Immature natural killer cell (primary cell): ENCODE measurements at regions not wholly inside any gene's neighbourhood (a gene's known extent, or its start where the extent isn't known, plus 50 kb on each side); places are given as distances from the start of the nearest gene placed in this dataset.

Source experiments
- DNase-seq, 3 donors: peaks; one replicate each; pipeline ENCODE4 v3.0.0; 2022; ENCODE audit warnings: mixed read lengths in 1 of 3
- H3K27ac Mint-ChIP-seq, 6 donors: one replicate each; pipeline ENCODE4 v1.8.0; 2020; ENCODE audit warnings: mixed read lengths in 6 of 6, mild to moderate bottlenecking in 5 of 6, inconsistent platforms in 4 of 6, moderate library complexity in 3 of 6
- H3K27me3 Mint-ChIP-seq, 3 donors: one replicate each; pipeline ENCODE4 v1.8.0; 2020 to 2021; ENCODE audit warnings: low read depth in 3 of 3, mild to moderate bottlenecking in 3 of 3, mixed read lengths in 3 of 3, moderate library complexity in 3 of 3, inconsistent platforms in 1 of 3
- H3K36me3 Mint-ChIP-seq, 3 donors: one replicate each; pipeline ENCODE4 v1.8.0; 2020; ENCODE audit warnings: mixed read lengths in 3 of 3, inconsistent platforms in 2 of 3, mild to moderate bottlenecking in 2 of 3
- H3K4me1 Mint-ChIP-seq, 2 donors: one replicate each; pipeline ENCODE4 v1.8.0; 2020; ENCODE audit warnings: inconsistent platforms in 2 of 2, mild to moderate bottlenecking in 2 of 2, mixed read lengths in 2 of 2, moderate library complexity in 1 of 2
- H3K4me3 Mint-ChIP-seq, 5 donors: one replicate each; pipeline ENCODE4 v1.8.0; 2020; ENCODE audit warnings: mild to moderate bottlenecking in 5 of 5, mixed read lengths in 5 of 5, inconsistent platforms in 3 of 5, moderate library complexity in 3 of 5
- H3K9me3 Mint-ChIP-seq, 6 donors: one replicate each; pipeline ENCODE4 v1.8.0; 2020; ENCODE audit warnings: mild to moderate bottlenecking in 6 of 6, mixed read lengths in 6 of 6, inconsistent platforms in 4 of 6, moderate library complexity in 3 of 6

DNA sequence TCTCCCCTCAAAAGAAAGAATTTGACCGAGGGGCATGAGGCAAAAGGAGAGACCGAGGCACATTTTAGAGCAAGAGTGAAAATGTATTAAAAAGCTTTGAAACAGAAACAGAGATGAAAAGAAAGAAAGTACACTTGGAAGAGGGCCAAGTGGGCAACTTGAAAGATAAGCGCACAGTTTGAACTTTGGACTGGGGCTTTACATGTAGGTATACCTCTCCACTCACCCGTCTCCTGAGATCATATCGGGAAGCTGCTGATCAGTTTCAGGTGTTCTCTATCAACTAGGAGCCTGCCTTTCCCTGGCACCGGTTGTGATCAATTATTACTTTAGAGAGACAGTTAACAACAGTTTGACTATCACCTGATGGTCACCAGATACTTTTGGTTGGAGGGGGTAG, 2666.5 kb downstream of the ARAP2 start:
- no peak overlapping the region for H3K4me3 Mint-ChIP-seq
- H3K36me3 Mint-ChIP-seq: no peaks in the 10 kb centered on the region
- no peak overlapping the region for H3K27ac Mint-ChIP-seq
- H3K4me1 Mint-ChIP-seq: no peaks in the 10 kb centered on the region
- H3K9me3 Mint-ChIP-seq: peaks cover 0 to 60% (median 37%) of the 10 kb centered on the region in 6 donors
- no peaks in the 10 kb centered on the region for H3K27me3 Mint-ChIP-seq
- no peak for DNase-seq

DNA sequence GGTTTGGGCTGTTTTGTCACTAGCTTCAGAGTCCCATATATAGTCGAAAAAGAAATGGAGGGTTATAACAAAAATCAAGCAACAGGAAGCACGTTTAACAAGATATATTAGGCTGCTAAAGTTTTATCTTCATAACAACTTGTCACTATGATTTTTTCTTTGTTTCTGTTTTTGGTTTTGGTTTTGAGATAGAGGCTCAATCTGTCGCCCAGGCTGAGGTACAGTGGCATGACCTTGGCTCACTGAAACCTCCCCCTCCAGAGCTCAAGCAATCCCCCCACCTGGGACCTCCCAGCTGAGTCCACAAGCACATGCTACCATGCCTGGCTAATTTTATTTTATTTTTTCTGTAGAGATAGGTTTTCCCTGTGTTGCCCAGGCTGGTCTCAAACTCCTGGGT, 2664.4 kb downstream of the ARAP2 start:
- H3K27ac Mint-ChIP-seq: no peak overlapping the region
- no peaks in the 10 kb centered on the region for H3K36me3 Mint-ChIP-seq
- H3K27me3 Mint-ChIP-seq: no peaks in the 10 kb centered on the region
- no peak overlapping the region for H3K4me3 Mint-ChIP-seq
- no peak for DNase-seq
- no peaks in the 10 kb centered on the region for H3K4me1 Mint-ChIP-seq
- H3K9me3 Mint-ChIP-seq: peaks cover 3 to 55% (median 32%) of the 10 kb centered on the region in 6 donors

DNA sequence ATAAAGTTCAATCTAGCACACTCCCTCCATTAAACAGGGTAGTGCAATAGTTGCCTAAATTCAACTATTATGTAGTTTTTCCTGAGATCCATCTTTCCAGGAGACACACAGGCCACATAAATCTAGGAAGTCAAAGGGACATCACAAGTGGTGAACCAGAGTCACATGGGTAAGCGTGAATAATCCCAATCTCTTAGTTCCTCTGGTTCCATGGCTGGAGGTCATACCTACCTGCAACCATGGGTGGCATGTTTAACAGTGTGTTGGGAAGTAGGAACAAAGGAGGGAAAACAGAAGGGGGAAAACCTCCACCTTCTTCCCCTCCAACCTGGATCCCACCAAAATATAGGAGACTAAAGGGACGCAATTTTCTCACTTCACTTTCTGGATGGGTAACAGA, 2651.6 kb downstream of the ARAP2 start:
- no peak for DNase-seq
- H3K9me3 Mint-ChIP-seq: peaks cover 13 to 60% (median 42%) of the 10 kb centered on the region in 6 donors
- no peaks in the 10 kb centered on the region for H3K36me3 Mint-ChIP-seq
- H3K27me3 Mint-ChIP-seq: no peaks in the 10 kb centered on the region
- no peaks in the 10 kb centered on the region for H3K4me1 Mint-ChIP-seq
- no peak overlapping the region for H3K4me3 Mint-ChIP-seq
- no peak overlapping the region for H3K27ac Mint-ChIP-seq

DNA sequence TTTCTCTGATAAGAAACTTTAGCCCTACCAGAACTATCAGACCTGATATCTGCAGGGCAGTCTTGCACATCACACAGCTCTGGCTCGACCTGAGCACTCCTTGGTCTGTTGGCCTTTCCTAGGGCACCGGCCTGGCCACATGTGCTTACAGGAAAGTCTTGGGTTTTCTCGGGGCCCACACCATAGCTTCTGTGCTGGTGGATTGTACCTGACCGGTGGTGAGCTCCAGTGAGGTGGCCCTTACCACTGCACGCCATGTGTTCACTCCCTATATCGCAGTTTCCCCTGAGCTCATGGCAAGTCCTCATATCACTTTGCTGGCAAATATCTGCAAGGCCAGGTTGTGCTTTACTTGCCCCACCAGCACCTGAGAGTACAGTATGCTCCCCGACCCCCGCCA, 2637.4 kb downstream of the ARAP2 start:
- H3K4me3 Mint-ChIP-seq: no peak overlapping the region
- no peak overlapping the region for H3K27ac Mint-ChIP-seq
- H3K4me1 Mint-ChIP-seq: no peaks in the 10 kb centered on the region
- DNase-seq: no peak
- H3K27me3 Mint-ChIP-seq: no peaks in the 10 kb centered on the region
- peaks cover 0 to 9% (median 0%) of the 10 kb centered on the region in 3 donors for H3K36me3 Mint-ChIP-seq
- H3K9me3 Mint-ChIP-seq: peaks cover 11 to 68% (median 56%) of the 10 kb centered on the region in 6 donors

DNA sequence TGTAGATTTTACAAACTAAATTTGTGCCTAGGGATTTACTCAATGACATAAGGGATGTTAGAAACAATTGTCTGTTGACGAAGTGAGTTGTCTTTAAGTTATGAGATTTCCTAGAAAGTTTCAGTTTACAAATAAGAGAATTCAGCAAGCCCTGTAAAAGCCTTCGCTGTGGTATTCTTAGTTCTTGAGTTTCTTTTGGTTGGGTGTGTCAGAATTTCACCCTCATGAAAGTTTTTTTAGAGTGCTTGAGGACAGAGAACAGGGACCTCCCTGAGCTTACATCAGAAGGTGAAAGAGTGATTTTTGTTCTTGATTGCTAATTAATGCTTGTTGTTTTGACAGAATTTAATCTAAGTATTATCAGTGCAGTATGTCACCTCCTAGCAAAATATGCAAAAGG, 2628.2 kb downstream of the ARAP2 start:
- H3K27me3 Mint-ChIP-seq: no peaks in the 10 kb centered on the region
- peaks cover 8 to 31% (median 24%) of the 10 kb centered on the region in 6 donors for H3K9me3 Mint-ChIP-seq
- no peak for DNase-seq
- H3K4me3 Mint-ChIP-seq: no peak overlapping the region
- H3K27ac Mint-ChIP-seq: no peak overlapping the region
- H3K4me1 Mint-ChIP-seq: no peaks in the 10 kb centered on the region
- H3K36me3 Mint-ChIP-seq: no peaks in the 10 kb centered on the region

DNA sequence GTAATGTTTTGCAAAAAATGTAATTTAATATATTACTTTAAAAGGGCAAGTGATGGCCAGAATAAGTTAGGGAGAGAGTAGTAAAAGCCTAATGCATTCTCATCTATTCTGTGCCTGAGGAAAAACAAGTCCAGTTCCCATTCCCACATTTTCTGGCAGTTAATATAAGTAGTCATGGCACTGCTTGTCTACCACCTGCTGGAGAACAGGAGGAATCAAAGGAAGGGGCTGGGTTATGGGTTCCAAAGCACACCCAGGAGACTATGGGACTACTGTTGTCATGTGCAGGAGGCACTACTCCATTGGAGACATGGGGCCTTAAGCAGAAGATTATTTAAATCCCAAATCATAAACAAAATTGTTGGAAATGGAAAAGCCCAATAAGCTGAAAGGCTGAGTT, 2618.6 kb downstream of the ARAP2 start:
- no peak for DNase-seq
- H3K4me3 Mint-ChIP-seq: no peak overlapping the region
- no peaks in the 10 kb centered on the region for H3K36me3 Mint-ChIP-seq
- no peaks in the 10 kb centered on the region for H3K4me1 Mint-ChIP-seq
- no peak overlapping the region for H3K27ac Mint-ChIP-seq
- H3K9me3 Mint-ChIP-seq: peaks cover 4 to 33% (median 24%) of the 10 kb centered on the region in 6 donors
- H3K27me3 Mint-ChIP-seq: no peaks in the 10 kb centered on the region

DNA sequence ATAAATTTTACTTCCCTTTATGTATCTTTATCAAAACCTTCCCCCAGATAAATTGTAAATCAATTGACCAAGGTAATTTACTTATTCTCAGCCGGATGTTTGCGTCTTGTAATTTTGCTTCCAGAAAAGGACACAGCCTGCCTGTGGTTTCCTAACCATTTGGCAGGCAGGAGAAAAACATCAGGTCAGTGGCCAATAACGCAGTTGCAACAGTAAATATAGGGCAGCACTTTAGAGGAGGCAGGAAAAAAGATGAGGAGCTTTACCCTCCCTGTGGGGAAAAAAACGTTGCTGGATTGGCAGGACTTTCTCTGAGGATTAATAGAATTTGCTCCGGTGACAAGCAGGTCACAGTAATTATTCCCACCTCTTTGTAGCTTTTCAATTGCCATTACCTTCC, 2618.1 kb downstream of the ARAP2 start:
- Mint-ChIP-seq H3K27me3 (no peaks in the 10 kb centered on the region), H3K4me3 (no peak overlapping the region), H3K4me1 (no peaks in the 10 kb centered on the region)

DNA sequence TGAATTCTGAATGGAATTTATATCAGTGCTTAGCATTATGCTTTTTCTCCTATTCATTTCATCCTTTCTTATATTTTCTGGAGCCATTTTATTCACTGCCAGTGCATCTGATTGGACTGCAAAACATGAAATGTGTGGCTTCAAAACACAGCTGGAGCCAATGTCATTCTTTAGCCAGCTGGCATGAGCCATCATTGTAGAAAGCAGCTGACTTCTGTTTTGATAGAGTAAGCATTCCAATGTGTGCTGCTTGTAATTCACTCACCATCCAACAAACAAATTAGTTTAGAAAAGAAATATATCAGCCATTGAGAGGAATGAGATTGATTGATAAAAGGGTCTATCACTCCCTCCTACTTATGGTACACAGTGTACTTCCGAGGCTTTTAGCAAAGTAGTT, 2616.0 kb downstream of the ARAP2 start:
- DNase-seq: no peak
- Mint-ChIP-seq H3K4me3 (no peak overlapping the region), H3K27ac (no peak overlapping the region), H3K9me3 (peaks cover 8 to 42% (median 21%) of the 10 kb centered on the region in 6 donors), H3K36me3 (no peaks in the 10 kb centered on the region), H3K4me1 (no peaks in the 10 kb centered on the region), H3K27me3 (no peaks in the 10 kb centered on the region)

More for the DNA sequence above, 2618.1 kb downstream of the ARAP2 start:
- Mint-ChIP-seq H3K27ac (no peak overlapping the region), H3K9me3 (peaks cover 4 to 34% (median 24%) of the 10 kb centered on the region in 6 donors), H3K36me3 (no peaks in the 10 kb centered on the region)
- no peak for DNase-seq

DNA sequence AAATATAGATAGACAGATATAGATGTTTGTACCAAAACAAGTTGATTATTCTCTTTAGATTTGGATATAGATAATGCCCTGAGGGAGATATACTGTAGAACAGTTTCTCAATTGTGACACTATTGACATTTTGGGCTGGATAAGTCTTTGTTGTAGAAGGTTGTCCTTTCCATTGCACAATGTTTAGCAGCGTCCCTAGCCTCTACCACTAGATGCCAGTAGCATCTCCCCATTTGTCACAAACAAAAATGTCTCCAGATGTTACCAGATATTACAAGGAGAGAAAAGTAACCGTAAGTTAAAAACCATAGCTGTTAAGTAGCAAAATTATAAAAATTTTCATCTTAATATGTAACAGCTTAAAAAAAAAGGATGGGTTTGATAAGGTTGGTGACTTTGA, 2595.3 kb downstream of the ARAP2 start:
- Mint-ChIP-seq H3K27ac (no peak overlapping the region), H3K27me3 (no peaks in the 10 kb centered on the region), H3K4me3 (no peak overlapping the region), H3K36me3 (no peaks in the 10 kb centered on the region), H3K4me1 (no peaks in the 10 kb centered on the region), H3K9me3 (peaks cover 16 to 53% (median 23%) of the 10 kb centered on the region in 6 donors)
- DNase-seq: no peak

DNA sequence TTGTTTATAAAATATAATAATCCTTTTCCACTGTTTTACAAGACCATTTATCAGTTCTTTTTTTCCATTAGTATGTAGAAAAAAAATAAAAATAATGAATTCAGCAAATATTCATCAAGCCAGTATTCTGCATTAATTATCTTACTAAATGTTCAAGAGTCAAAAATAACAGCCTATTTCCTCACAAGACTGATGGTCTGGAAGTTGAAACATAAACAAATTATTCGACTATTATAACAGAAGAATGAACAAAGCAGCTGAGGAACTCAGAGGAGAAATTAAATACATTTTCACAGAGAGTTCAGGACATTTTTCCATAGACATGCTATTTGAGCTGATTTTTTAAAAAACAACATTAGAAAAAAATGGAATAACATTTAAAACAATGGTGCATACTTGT, 2594.8 kb downstream of the ARAP2 start:
- peaks cover 16 to 51% (median 23%) of the 10 kb centered on the region in 6 donors for H3K9me3 Mint-ChIP-seq
- DNase-seq: no peak
- H3K4me1 Mint-ChIP-seq: no peaks in the 10 kb centered on the region
- H3K27me3 Mint-ChIP-seq: no peaks in the 10 kb centered on the region
- no peaks in the 10 kb centered on the region for H3K36me3 Mint-ChIP-seq
- H3K27ac Mint-ChIP-seq: no peak overlapping the region
- no peak overlapping the region for H3K4me3 Mint-ChIP-seq

DNA sequence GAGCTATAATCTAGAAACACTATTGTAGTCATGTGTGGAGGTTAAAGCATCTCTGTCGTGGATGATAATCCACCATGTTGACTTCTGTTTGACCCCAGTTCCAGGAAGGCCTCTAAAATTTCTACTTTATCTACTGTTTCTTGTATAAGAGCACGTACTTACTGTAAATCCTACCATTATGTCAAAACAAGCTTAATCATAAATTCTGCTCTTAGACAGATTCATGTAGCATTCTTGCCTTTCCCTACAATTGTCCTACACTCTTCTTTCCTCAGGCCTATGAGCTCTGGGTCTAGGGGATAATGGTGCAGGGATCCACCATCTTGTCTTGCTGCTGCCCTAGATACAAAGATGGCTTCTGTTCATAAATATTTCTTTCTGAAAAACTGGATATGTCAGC, 2594.3 kb downstream of the ARAP2 start:
- no peaks in the 10 kb centered on the region for H3K36me3 Mint-ChIP-seq
- no peak overlapping the region for H3K27ac Mint-ChIP-seq
- no peak for DNase-seq
- no peak overlapping the region for H3K4me3 Mint-ChIP-seq
- H3K27me3 Mint-ChIP-seq: no peaks in the 10 kb centered on the region
- no peaks in the 10 kb centered on the region for H3K4me1 Mint-ChIP-seq
- peaks cover 16 to 51% (median 23%) of the 10 kb centered on the region in 6 donors for H3K9me3 Mint-ChIP-seq

DNA sequence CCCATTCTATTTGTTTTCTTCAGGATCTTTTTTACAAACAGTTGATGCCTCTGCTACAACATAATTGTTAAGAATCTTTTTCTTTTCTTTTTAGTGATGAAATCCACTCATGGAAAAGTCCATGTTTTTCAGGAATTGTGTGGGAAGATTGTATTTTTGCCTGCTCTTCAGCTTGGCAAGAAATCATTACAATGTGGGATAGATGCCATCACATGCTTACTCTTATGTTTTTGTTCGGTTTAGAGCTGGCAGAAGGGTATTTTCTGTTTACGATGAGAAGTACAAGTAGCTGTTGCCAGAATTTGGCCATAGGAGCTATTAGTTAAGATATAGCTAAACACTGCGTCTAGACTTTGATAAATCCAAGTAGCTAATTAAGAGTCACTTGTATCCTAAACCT, 2585.3 kb downstream of the ARAP2 start:
- Mint-ChIP-seq H3K27me3 (peaks cover 0 to 2% (median 0%) of the 10 kb centered on the region in 3 donors), H3K9me3 (peaks cover 9 to 43% (median 21%) of the 10 kb centered on the region in 6 donors), H3K36me3 (peaks cover 0 to 3% (median 0%) of the 10 kb centered on the region in 3 donors), H3K4me3 (no peak overlapping the region), H3K4me1 (no peaks in the 10 kb centered on the region), H3K27ac (no peak overlapping the region)
- DNase-seq: no peak

DNA sequence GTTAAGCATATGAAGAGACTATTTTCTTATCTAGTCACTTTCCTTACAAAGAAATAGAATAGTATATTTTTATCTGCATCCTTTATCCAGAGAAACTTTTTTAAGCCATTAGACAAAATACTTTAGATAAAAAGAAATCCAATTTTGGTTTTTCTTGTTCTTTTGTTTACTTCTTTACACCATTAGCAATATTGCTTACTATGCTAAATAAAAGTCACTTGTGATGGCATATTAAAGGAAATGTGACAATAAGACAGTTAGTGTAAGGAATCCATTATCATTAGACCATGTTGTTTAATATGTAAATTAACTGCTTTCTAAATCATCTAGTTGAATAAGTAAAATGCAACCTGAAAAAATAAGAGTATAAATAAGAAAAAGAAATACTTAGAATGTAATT, 2582.7 kb downstream of the ARAP2 start:
- H3K27ac Mint-ChIP-seq: no peak overlapping the region
- no peaks in the 10 kb centered on the region for H3K4me1 Mint-ChIP-seq

DNA sequence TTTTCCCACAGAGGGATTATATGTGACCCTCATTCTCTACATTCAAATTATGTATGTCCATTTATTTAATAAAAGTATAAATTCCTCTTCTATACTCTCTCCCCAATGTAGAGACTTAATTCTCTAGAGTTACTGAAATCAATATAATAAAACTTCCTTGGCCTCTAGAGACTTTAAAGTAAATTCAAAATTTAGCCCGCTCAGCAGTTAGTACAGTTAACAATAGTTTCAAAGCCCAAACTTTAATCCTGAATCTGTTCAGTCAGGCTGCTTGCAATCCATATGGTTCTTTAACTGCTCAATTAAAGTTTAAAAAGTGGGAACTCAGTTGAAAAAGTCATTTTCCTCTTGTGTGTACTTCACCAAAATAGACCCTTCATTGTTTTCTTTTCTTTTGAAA, 2558.4 kb downstream of the ARAP2 start:
- Mint-ChIP-seq H3K9me3 (peaks cover 3 to 32% (median 17%) of the 10 kb centered on the region in 6 donors), H3K27me3 (no peaks in the 10 kb centered on the region), H3K4me3 (no peak overlapping the region), H3K36me3 (no peaks in the 10 kb centered on the region), H3K4me1 (no peaks in the 10 kb centered on the region), H3K27ac (no peak overlapping the region)
- DNase-seq: no peak

More for the DNA sequence above, 2582.7 kb downstream of the ARAP2 start:
- H3K27me3 Mint-ChIP-seq: peaks cover 0 to 2% (median 0%) of the 10 kb centered on the region in 3 donors
- peaks cover 17 to 64% (median 36%) of the 10 kb centered on the region in 6 donors for H3K9me3 Mint-ChIP-seq
- DNase-seq: no peak
- H3K4me3 Mint-ChIP-seq: no peak overlapping the region
- peaks cover 0 to 7% (median 3%) of the 10 kb centered on the region in 3 donors for H3K36me3 Mint-ChIP-seq

DNA sequence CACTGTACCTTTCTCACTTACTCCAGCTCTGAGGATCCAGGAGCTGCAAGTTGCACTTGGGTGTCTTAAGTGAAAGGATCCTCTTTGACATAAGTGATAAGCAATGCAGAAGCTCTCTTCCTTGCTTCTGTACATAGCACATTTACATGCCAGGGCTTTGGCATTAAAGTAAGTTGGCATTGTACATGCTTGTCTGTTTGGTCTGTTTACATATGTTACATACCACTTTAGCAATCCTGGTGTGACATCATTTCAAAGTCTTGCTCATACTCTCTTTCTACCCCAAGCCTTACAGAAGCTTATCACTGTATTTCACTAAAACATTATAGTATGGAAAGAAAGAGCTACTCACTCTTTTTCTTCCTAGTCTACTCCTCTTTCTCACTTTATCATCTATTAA, 2548.3 kb downstream of the ARAP2 start:
- H3K27ac Mint-ChIP-seq: no peak overlapping the region
- H3K4me3 Mint-ChIP-seq: no peak overlapping the region
- H3K27me3 Mint-ChIP-seq: no peaks in the 10 kb centered on the region

More for the DNA sequence above, 2548.3 kb downstream of the ARAP2 start:
- Mint-ChIP-seq H3K4me1 (no peaks in the 10 kb centered on the region), H3K36me3 (peaks cover 0 to 4% (median 0%) of the 10 kb centered on the region in 3 donors), H3K9me3 (peaks cover 5 to 49% (median 18%) of the 10 kb centered on the region in 6 donors)
- no peak for DNase-seq
